ENCODE measurements at regions not wholly inside any gene's neighbourhood (a gene's known extent, or its start where the extent isn't known, plus 50 kb on each side); places are given as distances from the start of the nearest gene placed in this dataset.

GRCh38 chr13:44104969-44105368 lies 225.3 kb downstream of the LACC1 start:
- Histone ChIP-seq H3K9ac (ENCODE audit: insufficient read length, low read depth) (no peak overlapping the region), H3K36me3 (ENCODE audit: insufficient read depth, insufficient read length, low read length) (no peaks in the 10 kb centered on the region), H3K4me1 (ENCODE audit: insufficient read depth, insufficient read length) (no peaks in the 10 kb centered on the region), H3K9me3 (ENCODE audit: insufficient read depth, low read length) (peaks cover 13% of the 10 kb centered on the region; the same call in 1 of the 2 replicates), H3K27me3 (ENCODE audit: insufficient read depth, insufficient read length) (no peaks in the 10 kb centered on the region), H3K4me3 (ENCODE audit: insufficient read length, low read depth) (no peak overlapping the region)
- no peak for TF ChIP-seq YY1 (IDR thresholded peaks at IDR 0.05; ENCODE audit: insufficient read depth, insufficient read length)
- TF ChIP-seq ZNF274 (IDR thresholded peaks at IDR 0.05; ENCODE audit: low read depth, low read length), result no peak
- TF ChIP-seq SUZ12 (IDR thresholded peaks at IDR 0.05; ENCODE audit: extremely low read depth, insufficient read depth, insufficient read length), result no peak
- DNase-seq (ENCODE audit: low read depth, low spot score), result no peak

- H3K27me3 ChIP-seq (ENCODE audit: insufficient read depth, insufficient read length), result no peaks in the 10 kb centered on the region
- TF ChIP-seq YY1 (IDR thresholded peaks at IDR 0.05; ENCODE audit: insufficient read depth, insufficient read length), result no peak
- TF ChIP-seq ZNF274 (IDR thresholded peaks at IDR 0.05; ENCODE audit: low read depth, low read length), result no peak
- no peak for TF ChIP-seq SUZ12 (IDR thresholded peaks at IDR 0.05; ENCODE audit: extremely low read depth, insufficient read depth, insufficient read length)
Observed at GRCh38 chr13:44106266-44107152, 226.8 kb downstream of the LACC1 start.

GRCh38 chr13:44107357-44108121 lies 227.8 kb downstream of the LACC1 start:
- H3K4me1 ChIP-seq (ENCODE audit: insufficient read depth, insufficient read length), result no peaks in the 10 kb centered on the region
- peaks cover 3% of the 10 kb centered on the region; the same call in 1 of the 2 replicates for H3K9me3 ChIP-seq (ENCODE audit: insufficient read depth, low read length)
- no peaks in the 10 kb centered on the region for H3K27me3 ChIP-seq (ENCODE audit: insufficient read depth, insufficient read length)
- TF ChIP-seq ZNF274 (IDR thresholded peaks at IDR 0.05; ENCODE audit: low read depth, low read length) (no peak), SUZ12 (IDR thresholded peaks at IDR 0.05; ENCODE audit: extremely low read depth, insufficient read depth, insufficient read length) (no peak), YY1 (IDR thresholded peaks at IDR 0.05; ENCODE audit: insufficient read depth, insufficient read length) (no peak)
- H3K4me3 ChIP-seq (ENCODE audit: insufficient read length, low read depth), result no peak overlapping the region
- H3K9ac ChIP-seq (ENCODE audit: insufficient read length, low read depth), result no peak overlapping the region
- DNase-seq (ENCODE audit: low read depth, low spot score), result no peak
- no peaks in the 10 kb centered on the region for H3K36me3 ChIP-seq (ENCODE audit: insufficient read depth, insufficient read length, low read length)

More at GRCh38 chr13:44106266-44107152, 226.8 kb downstream of the LACC1 start:
- Histone ChIP-seq H3K36me3 (ENCODE audit: insufficient read depth, insufficient read length, low read length) (no peaks in the 10 kb centered on the region), H3K4me3 (ENCODE audit: insufficient read length, low read depth) (no peak overlapping the region), H3K9ac (ENCODE audit: insufficient read length, low read depth) (no peak overlapping the region), H3K9me3 (ENCODE audit: insufficient read depth, low read length) (peaks cover 13% of the 10 kb centered on the region; the same call in 1 of the 2 replicates), H3K4me1 (ENCODE audit: insufficient read depth, insufficient read length) (no peaks in the 10 kb centered on the region)
- no peak for DNase-seq (ENCODE audit: low read depth, low spot score)

DNA sequence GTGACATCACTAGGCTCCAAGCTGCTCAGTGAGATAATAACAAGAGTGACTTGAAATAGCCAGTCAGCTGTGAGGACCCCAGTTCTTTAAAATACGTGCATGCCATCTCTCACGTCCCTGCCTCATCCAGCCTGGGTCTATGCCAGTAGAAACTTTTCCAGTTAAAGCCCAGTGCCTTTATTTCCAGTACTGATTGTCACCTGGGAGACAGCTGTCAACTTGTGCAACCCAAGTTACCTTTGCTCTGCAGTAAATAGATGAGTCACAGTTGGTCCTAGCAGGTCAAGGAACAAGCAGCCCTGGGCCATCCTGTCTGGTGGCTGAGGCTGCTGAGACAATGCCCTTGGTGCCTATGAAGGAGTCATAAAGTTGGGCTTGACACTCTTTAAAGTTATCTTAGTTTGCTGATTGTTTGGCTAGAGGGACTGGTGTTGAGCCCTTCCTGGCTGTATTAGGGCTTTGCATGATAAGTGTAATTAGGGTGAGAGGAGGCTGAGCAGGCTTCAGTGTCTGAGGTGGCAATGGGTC lies 228.7 kb downstream of the LACC1 start:
- no peak for DNase-seq (ENCODE audit: low read depth, low spot score)
- Histone ChIP-seq H3K4me1 (ENCODE audit: insufficient read depth, insufficient read length) (no peaks in the 10 kb centered on the region), H3K36me3 (ENCODE audit: insufficient read depth, insufficient read length, low read length) (no peaks in the 10 kb centered on the region), H3K9me3 (ENCODE audit: insufficient read depth, low read length) (no peaks in the 10 kb centered on the region), H3K9ac (ENCODE audit: insufficient read length, low read depth) (no peak overlapping the region), H3K27me3 (ENCODE audit: insufficient read depth, insufficient read length) (no peaks in the 10 kb centered on the region), H3K4me3 (ENCODE audit: insufficient read length, low read depth) (no peak overlapping the region)
- TF ChIP-seq SUZ12 (IDR thresholded peaks at IDR 0.05; ENCODE audit: extremely low read depth, insufficient read depth, insufficient read length), result no peak

GRCh38 chr13:44110091-44110621 lies 230.5 kb downstream of the LACC1 start:
- H3K9ac ChIP-seq (ENCODE audit: insufficient read length, low read depth), result no peak overlapping the region

GRCh38 chr13:44111701-44112100 lies 232.0 kb downstream of the LACC1 start:
- no peaks in the 10 kb centered on the region for H3K4me1 ChIP-seq (ENCODE audit: insufficient read depth, insufficient read length)
- no peak for DNase-seq (ENCODE audit: low read depth, low spot score)
- H3K9ac ChIP-seq (ENCODE audit: insufficient read length, low read depth), result no peak overlapping the region
- no peaks in the 10 kb centered on the region for H3K27me3 ChIP-seq (ENCODE audit: insufficient read depth, insufficient read length)
- H3K4me3 ChIP-seq (ENCODE audit: insufficient read length, low read depth), result no peak overlapping the region
- H3K9me3 ChIP-seq (ENCODE audit: insufficient read depth, low read length), result no peaks in the 10 kb centered on the region
- TF ChIP-seq YY1 (IDR thresholded peaks at IDR 0.05; ENCODE audit: insufficient read depth, insufficient read length), result no peak
- no peak for TF ChIP-seq ZNF274 (IDR thresholded peaks at IDR 0.05; ENCODE audit: low read depth, low read length)
- TF ChIP-seq SUZ12 (IDR thresholded peaks at IDR 0.05; ENCODE audit: extremely low read depth, insufficient read depth, insufficient read length), result no peak
- no peaks in the 10 kb centered on the region for H3K36me3 ChIP-seq (ENCODE audit: insufficient read depth, insufficient read length, low read length)

More at GRCh38 chr13:44110091-44110621, 230.5 kb downstream of the LACC1 start:
- TF ChIP-seq SUZ12 (IDR thresholded peaks at IDR 0.05; ENCODE audit: extremely low read depth, insufficient read depth, insufficient read length) (no peak), YY1 (IDR thresholded peaks at IDR 0.05; ENCODE audit: insufficient read depth, insufficient read length) (no peak), ZNF274 (IDR thresholded peaks at IDR 0.05; ENCODE audit: low read depth, low read length) (no peak)
- Histone ChIP-seq H3K4me1 (ENCODE audit: insufficient read depth, insufficient read length) (no peaks in the 10 kb centered on the region), H3K4me3 (ENCODE audit: insufficient read length, low read depth) (no peak overlapping the region), H3K36me3 (ENCODE audit: insufficient read depth, insufficient read length, low read length) (no peaks in the 10 kb centered on the region), H3K27me3 (ENCODE audit: insufficient read depth, insufficient read length) (no peaks in the 10 kb centered on the region), H3K9me3 (ENCODE audit: insufficient read depth, low read length) (no peaks in the 10 kb centered on the region)
- DNase-seq (ENCODE audit: low read depth, low spot score), result no peak
